A673 (cell line): ENCODE measurements at regions not wholly inside any gene's neighbourhood (a gene's known extent, or its start where the extent isn't known, plus 50 kb on each side); places are given as distances from the start of the nearest gene placed in this dataset.

Source experiments
- BruUV-seq: library from RNA; stranded (reverse); fragments of 400-500 nt; replicated peaks from 2 replicates; lab custom pipeline; 2021; lab: Mats Ljungman, UMichigan
- CTCF ChIA-PET: fragments of 300-600 bp; sonication (Branson Sonifier 250); formaldehyde crosslinking; loops from one replicate; lab custom pipeline; 2022; ENCODE audit warnings: antibody characterized with exemption; lab: Charles Lee
- POLR2A ChIA-PET: fragments of 300-600 bp; sonication (Branson Sonifier 250); formaldehyde crosslinking; loops from one replicate; lab custom pipeline; 2022; ENCODE audit warnings: antibody characterized with exemption; ENCODE audit not compliant: low non-redundant PET; lab: Charles Lee
- DNase-seq: peaks from one replicate; pipeline ENCODE4 v3.0.0-alpha.2; 2015; ENCODE audit warnings: low spot score
- H3K27ac ChIP-seq: fragments of 200-600 bp; sonication (generic); 2 replicates; pipeline ENCODE4 v1.5.1; 2016; ENCODE audit warnings: mixed run types, low read depth, mild to moderate bottlenecking, mixed read lengths, antibody characterized with exemption, low read length; ENCODE audit not compliant: poor library complexity, severe bottlenecking
- H3K27me3 ChIP-seq: fragments of 200-600 bp; sonication (generic); replicated peaks from 2 replicates; pipeline ENCODE4 v1.6.1; 2017; ENCODE audit warnings: mixed run types, low read depth, mild to moderate bottlenecking, mixed read lengths, antibody characterized with exemption, low read length; ENCODE audit not compliant: insufficient read depth, poor library complexity
- H3K36me3 ChIP-seq: fragments of 200-600 bp; sonication (generic); 2 replicates; pipeline ENCODE4 v1.6.1; 2016; ENCODE audit warnings: mixed run types, mild to moderate bottlenecking, mixed read lengths, antibody characterized with exemption, low read length; ENCODE audit not compliant: insufficient read depth, poor library complexity, severe bottlenecking
- H3K4me1 ChIP-seq: fragments of 200-600 bp; sonication (generic); 2 replicates; pipeline ENCODE4 v1.6.1; 2017; ENCODE audit warnings: mixed run types, mild to moderate bottlenecking, mixed read lengths, antibody characterized with exemption, low read length; ENCODE audit not compliant: insufficient read depth, poor library complexity, severe bottlenecking
- H3K4me3 ChIP-seq: fragments of 200-600 bp; sonication (generic); 2 replicates; pipeline ENCODE4 v1.5.1; 2016; ENCODE audit warnings: low read depth, mixed run types, mild to moderate bottlenecking, mixed read lengths, low read length; ENCODE audit not compliant: poor library complexity, severe bottlenecking
- H3K9me3 ChIP-seq: fragments of 200-600 bp; sonication (generic); 2 replicates; pipeline ENCODE4 v1.6.1; 2016; ENCODE audit warnings: mixed run types, low read depth, mild to moderate bottlenecking, mixed read lengths, antibody characterized with exemption, low read length; ENCODE audit not compliant: poor library complexity, severe bottlenecking
- CTCF ChIP-seq: fragments of 300-800, 200-600 bp; sonication (generic); conservative IDR thresholded peaks from 2 replicates; pipeline ENCODE4 v1.5.1; 2017; ENCODE audit warnings: low read depth, mild to moderate bottlenecking, antibody characterized with exemption, low read length, moderate library complexity, mixed read lengths
- EZH2 ChIP-seq: fragments of 200-600 bp; sonication (generic); IDR thresholded peaks from 2 replicates; pipeline ENCODE4 v1.6.1; 2017; ENCODE audit warnings: borderline replicate concordance, low read depth, mild to moderate bottlenecking, mixed read lengths, antibody characterized with exemption, low read length; ENCODE audit not compliant: poor library complexity, severe bottlenecking
- intact Hi-C: fragments of 100-400 bp; cut with micrococcal nuclease; formaldehyde crosslinking; loops from one replicate; pipeline ENCODE4 v1.10.0; 2022; ENCODE audit not compliant: unreplicated experiment

- DNase-seq, result no peak
- ChIA-PET POLR2A (interaction anchor here (0.6 kb wide), 1 partner anchor 13 kb away, joined by 14 read pairs; no protein-coding TSS in a partner anchor), CTCF (no interaction called here)
- BruUV-seq, result no TSS peak
- intact Hi-C loops, result no loop called here
- Histone ChIP-seq H3K4me3 (no peak overlapping the region), H3K27me3 (no peaks in the 10 kb centered on the region), H3K4me1 (no peaks in the 10 kb centered on the region), H3K27ac (no peak overlapping the region), H3K36me3 (no peaks in the 10 kb centered on the region), H3K9me3 (peaks cover 18% of the 10 kb centered on the region)
- no peak for TF ChIP-seq EZH2
- no peak for TF ChIP-seq CTCF
These were observed 1263.6 kb upstream of the GOT2 start for GRCh38 chr16:59997706-59998105.

GRCh38 chr16:59993101-59993500 lies 1259.0 kb upstream of the GOT2 start:
- DNase-seq, result no peak
- no peaks in the 10 kb centered on the region for H3K4me1 ChIP-seq
- intact Hi-C loops, result no loop called here
- H3K4me3 ChIP-seq, result no peak overlapping the region
- H3K27me3 ChIP-seq, result no peaks in the 10 kb centered on the region
- POLR2A ChIA-PET, result no interaction called here
- BruUV-seq, result no TSS peak
- H3K36me3 ChIP-seq, result no peaks in the 10 kb centered on the region
- CTCF ChIA-PET, result no interaction called here
- TF ChIP-seq EZH2 (no peak), CTCF (no peak)
- H3K27ac ChIP-seq, result no peak overlapping the region
- H3K9me3 ChIP-seq, result peaks cover 3% of the 10 kb centered on the region

- no TSS peak for BruUV-seq
These were observed 1257.1 kb upstream of the GOT2 start for GRCh38 chr16:59991171-59991570.

More at GRCh38 chr16:59991171-59991570, 1257.1 kb upstream of the GOT2 start:
- intact Hi-C loops, result no loop called here
- TF ChIP-seq EZH2, result no peak
- TF ChIP-seq CTCF, result no peak
- no peak for DNase-seq
- POLR2A ChIA-PET, result no interaction called here
- H3K4me1 ChIP-seq, result no peaks in the 10 kb centered on the region
- peaks cover 3% of the 10 kb centered on the region for H3K9me3 ChIP-seq
- no peak overlapping the region for H3K27ac ChIP-seq
- H3K27me3 ChIP-seq, result no peaks in the 10 kb centered on the region
- CTCF ChIA-PET, result no interaction called here
- no peak overlapping the region for H3K4me3 ChIP-seq
- no peaks in the 10 kb centered on the region for H3K36me3 ChIP-seq
